Adrenal gland (tissue), 5 donors: ENCODE measurements at regions not wholly inside any gene's neighbourhood (a gene's known extent, or its start where the extent isn't known, plus 50 kb on each side); places are given as distances from the start of the nearest gene placed in this dataset.

ENCODE experiments used
- POLR2A ChIP-seq, 2 donors: fragments of 450-650 bp; IDR thresholded peaks; one replicate each; pipeline ENCODE4 v1.6.1; 2017; ENCODE audit warnings: antibody characterized with exemption in 2 of 2, mild to moderate bottlenecking in 2 of 2, moderate library complexity in 1 of 2
- TF ChIP-seq, protein P1 (sequence below), 6 experiments: fragments of 450-650 bp in 4 of 6; fragments of 200-600 bp in 2 of 6; sonication (generic) in 1 of 6; IDR thresholded peaks; 1 replicate in 5 of 6; 2 replicates in 1 of 6; pipeline versions ENCODE4 v1.5.1 to v1.8.0; 2016 to 2021; ENCODE audit warnings: antibody characterized with exemption in 6 of 6, mild to moderate bottlenecking in 2 of 6, moderate library complexity in 1 of 6
- donor health status: DM: no; HTN: no; CAD: no.

DNA sequence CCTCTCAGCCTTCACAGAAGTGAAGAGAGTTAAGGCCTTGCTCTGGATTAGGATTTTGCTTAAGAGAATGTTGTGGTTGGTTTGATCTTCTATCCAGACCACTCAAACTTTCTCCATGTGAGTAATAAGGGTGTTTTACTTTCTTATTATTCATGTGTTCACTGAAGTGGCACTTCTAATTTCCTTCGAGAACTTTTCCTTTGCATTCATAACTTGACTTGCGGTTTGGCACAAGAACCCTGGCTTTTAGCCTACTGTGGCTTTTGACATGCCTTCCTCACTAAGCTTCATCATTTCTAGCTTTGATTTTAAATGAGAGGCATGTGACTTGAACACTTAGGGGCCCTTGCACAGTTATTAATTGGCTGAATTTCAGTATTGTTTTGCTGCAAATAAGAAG, 166.1 kb upstream of the OPRM1 start:
- TF ChIP-seq, protein P1, sequence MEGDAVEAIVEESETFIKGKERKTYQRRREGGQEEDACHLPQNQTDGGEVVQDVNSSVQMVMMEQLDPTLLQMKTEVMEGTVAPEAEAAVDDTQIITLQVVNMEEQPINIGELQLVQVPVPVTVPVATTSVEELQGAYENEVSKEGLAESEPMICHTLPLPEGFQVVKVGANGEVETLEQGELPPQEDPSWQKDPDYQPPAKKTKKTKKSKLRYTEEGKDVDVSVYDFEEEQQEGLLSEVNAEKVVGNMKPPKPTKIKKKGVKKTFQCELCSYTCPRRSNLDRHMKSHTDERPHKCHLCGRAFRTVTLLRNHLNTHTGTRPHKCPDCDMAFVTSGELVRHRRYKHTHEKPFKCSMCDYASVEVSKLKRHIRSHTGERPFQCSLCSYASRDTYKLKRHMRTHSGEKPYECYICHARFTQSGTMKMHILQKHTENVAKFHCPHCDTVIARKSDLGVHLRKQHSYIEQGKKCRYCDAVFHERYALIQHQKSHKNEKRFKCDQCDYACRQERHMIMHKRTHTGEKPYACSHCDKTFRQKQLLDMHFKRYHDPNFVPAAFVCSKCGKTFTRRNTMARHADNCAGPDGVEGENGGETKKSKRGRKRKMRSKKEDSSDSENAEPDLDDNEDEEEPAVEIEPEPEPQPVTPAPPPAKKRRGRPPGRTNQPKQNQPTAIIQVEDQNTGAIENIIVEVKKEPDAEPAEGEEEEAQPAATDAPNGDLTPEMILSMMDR (IDR thresholded peaks at IDR 0.05), result no peak
- no peak for TF ChIP-seq POLR2A (IDR thresholded peaks at IDR 0.05)
